Stomach (tissue), 4 donors: ENCODE measurements at regions not wholly inside any gene's neighbourhood (a gene's known extent, or its start where the extent isn't known, plus 50 kb on each side); places are given as distances from the start of the nearest gene placed in this dataset.

Experiments
- CTCF ChIP-seq, 7 experiments: fragments of 450-650 bp in 4 of 7; fragments of 200-600 bp in 3 of 7; sonication (generic) in 3 of 7; IDR thresholded peaks; one replicate each; pipeline ENCODE4 v1.5.1; 2016 to 2019; ENCODE audit warnings: antibody characterized with exemption in 7 of 7, control low read depth in 2 of 7, mild to moderate bottlenecking in 1 of 7
- POLR2A ChIP-seq, 4 donors: fragments of 450-650 bp; IDR thresholded peaks; one replicate each; pipeline ENCODE4 v1.6.1; 2016; ENCODE audit warnings: antibody characterized with exemption in 4 of 4, control low read depth in 2 of 4, mild to moderate bottlenecking in 1 of 4, moderate library complexity in 1 of 4

- no peak for TF ChIP-seq CTCF (IDR thresholded peaks at IDR 0.05)
- no peak for TF ChIP-seq POLR2A (IDR thresholded peaks at IDR 0.05)
These were observed 53.6 kb upstream of the CCDC190 start for GRCh38 chr1:162914601-162915000.
